C1 segment of cervical spinal cord (tissue), 14 donors: ENCODE measurements at regions not wholly inside any gene's neighbourhood (a gene's known extent, or its start where the extent isn't known, plus 50 kb on each side); places are given as distances from the start of the nearest gene placed in this dataset.
A peak's percentile ranks its signal among the peaks of the same experiment; 100 is the strongest.

Experiments
- DNase-seq, 14 donors: peaks; one replicate each; lab custom pipeline; 2025; lab: John Stamatoyannopoulos, UW

GRCh38 chr2:12795851-12796250 lies 79.1 kb downstream of the TRIB2 start:
- no peak for DNase-seq

- peak in 4 of 14 donors; percentile 18 to 48 (median 28) for DNase-seq
These were observed 79.9 kb downstream of the TRIB2 start for GRCh38 chr2:12796657-12797056.

GRCh38 chr2:12797815-12798214 lies 81.1 kb downstream of the TRIB2 start:
- DNase-seq = no peak

- no peak for DNase-seq
These were observed 86.9 kb downstream of the TRIB2 start for GRCh38 chr2:12803607-12804006.

GRCh38 chr2:12804091-12804856 lies 87.5 kb downstream of the TRIB2 start:
- no peak for DNase-seq

GRCh38 chr2:12805033-12805432 lies 88.3 kb downstream of the TRIB2 start:
- DNase-seq = no peak

- no peak for DNase-seq
These were observed 90.0 kb downstream of the TRIB2 start for GRCh38 chr2:12806549-12807242.

GRCh38 chr2:12807907-12808810 lies 91.4 kb downstream of the TRIB2 start:
- peak in 1 of 14 donors; percentile 14 for DNase-seq

GRCh38 chr2:12809526-12809925 lies 92.8 kb downstream of the TRIB2 start:
- no peak for DNase-seq

GRCh38 chr2:12811916-12812315 lies 95.2 kb downstream of the TRIB2 start:
- DNase-seq = no peak

GRCh38 chr2:12813166-12813565 lies 96.4 kb downstream of the TRIB2 start:
- no peak for DNase-seq

- DNase-seq = no peak
These were observed 99.9 kb downstream of the TRIB2 start for GRCh38 chr2:12816379-12817306.

- no peak for DNase-seq
These were observed 101.1 kb downstream of the TRIB2 start for GRCh38 chr2:12817870-12818269.

GRCh38 chr2:12818416-12819102 lies 101.8 kb downstream of the TRIB2 start:
- no peak for DNase-seq

- DNase-seq = no peak
These were observed 102.4 kb downstream of the TRIB2 start for GRCh38 chr2:12819103-12819475.

- no peak for DNase-seq
These were observed 103.0 kb downstream of the TRIB2 start for GRCh38 chr2:12819721-12820120.

GRCh38 chr2:12821656-12822055 lies 104.9 kb downstream of the TRIB2 start:
- DNase-seq = no peak

GRCh38 chr2:12824351-12824777 lies 107.6 kb downstream of the TRIB2 start:
- DNase-seq = no peak

GRCh38 chr2:12824778-12825379 lies 108.1 kb downstream of the TRIB2 start:
- DNase-seq = peak in 1 of 14 donors; percentile 17

- DNase-seq = no peak
These were observed 110.0 kb downstream of the TRIB2 start for GRCh38 chr2:12826781-12827180.
